NCI-H526 (cell line): ENCODE measurements at regions not wholly inside any gene's neighbourhood (a gene's known extent, or its start where the extent isn't known, plus 50 kb on each side); places are given as distances from the start of the nearest gene placed in this dataset.

Experiments
- DNase-seq, 2 experiments: peaks; one replicate each; lab custom pipeline; 2025; lab: John Stamatoyannopoulos, UW

- DNase-seq = peak in 1 of 2 experiments; percentile 20
Observed at GRCh38 chr19:28843761-28844492, 369.0 kb downstream of the UQCRFS1 start.

DNA sequence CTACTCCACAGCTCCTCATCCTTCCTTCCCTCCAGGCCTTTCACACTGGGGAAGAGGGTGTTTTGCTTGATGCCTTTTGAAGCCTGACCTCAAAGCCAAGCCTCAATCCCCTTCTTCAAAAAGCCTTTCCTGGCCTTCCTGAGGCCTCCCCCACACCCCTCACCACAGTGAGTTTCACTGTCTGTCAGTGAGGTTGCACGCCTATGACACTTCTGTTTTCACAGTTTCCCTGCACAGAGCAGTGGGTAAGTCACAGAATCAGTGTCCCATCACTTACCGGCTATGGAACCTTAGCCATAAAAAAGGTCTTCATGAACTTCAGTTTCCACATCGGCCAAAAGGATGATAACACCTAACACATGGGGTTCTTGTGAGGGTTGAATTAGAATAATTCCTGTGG lies 371.4 kb downstream of the UQCRFS1 start:
- DNase-seq = no peak

DNA sequence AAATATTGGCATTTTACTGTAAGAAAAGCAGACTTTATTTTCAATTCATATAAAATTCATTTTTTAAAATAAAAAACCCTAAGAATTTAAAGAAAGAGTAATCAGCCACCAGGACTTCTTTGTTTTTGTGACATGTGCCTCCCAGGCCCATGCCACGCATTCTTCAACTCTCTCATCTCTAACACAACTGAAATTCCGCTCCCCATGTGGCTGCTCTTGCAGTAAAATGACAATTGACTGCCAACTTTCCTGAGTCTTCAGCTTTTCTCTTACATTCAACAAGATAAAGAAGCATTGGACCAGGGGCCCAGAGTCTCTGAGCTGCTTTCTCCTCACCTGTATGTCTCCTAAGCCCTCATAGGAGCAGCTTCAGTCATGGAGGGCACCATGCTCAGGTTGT lies 372.1 kb downstream of the UQCRFS1 start:
- no peak for DNase-seq

DNA sequence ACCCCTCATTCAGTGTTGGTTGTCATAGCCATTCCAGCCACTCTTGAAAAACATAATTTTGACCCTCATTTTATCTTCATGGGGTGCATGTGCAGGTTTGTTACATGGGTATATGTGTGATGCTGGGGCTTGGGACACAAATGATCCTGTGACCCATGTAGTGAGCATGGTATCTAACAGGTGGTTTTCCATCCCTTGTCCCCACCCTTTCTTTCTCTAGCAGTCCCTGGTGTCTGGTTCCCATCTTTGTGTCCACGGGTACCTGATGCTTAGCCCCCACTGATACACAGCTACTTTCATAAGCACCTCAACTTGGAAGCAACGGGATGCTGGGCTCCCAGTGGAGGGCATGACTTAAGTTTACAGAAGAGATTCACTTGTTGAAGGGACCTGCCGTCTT lies 373.5 kb downstream of the UQCRFS1 start:
- DNase-seq = no peak

- DNase-seq = no peak
Observed at GRCh38 chr19:28838909-28839308, 374.0 kb downstream of the UQCRFS1 start.

DNA sequence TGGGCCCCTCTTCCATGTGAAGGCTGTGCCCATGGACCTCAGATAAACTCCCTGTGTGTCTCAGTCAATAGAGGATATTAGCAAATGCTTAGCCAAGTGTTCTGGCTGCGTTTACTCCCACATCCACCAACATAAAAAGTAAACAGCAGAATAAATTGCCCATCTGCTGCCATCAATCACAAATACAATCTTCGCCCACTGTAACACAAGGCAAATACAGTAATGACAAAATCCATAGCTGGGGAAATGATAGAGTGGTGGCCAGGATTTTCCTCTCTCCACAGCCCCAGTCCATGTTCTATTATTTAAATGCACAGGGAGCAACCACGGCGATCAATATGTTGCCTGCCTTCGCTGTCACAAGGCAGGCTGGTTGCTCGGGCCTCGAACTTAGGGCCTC lies 376.5 kb downstream of the UQCRFS1 start:
- DNase-seq = no peak

- no peak for DNase-seq
Observed at GRCh38 chr19:28834996-28835395, 378.0 kb downstream of the UQCRFS1 start.

- DNase-seq = peak; percentile 76 to 84
Observed at GRCh38 chr19:28831462-28831861, 381.5 kb downstream of the UQCRFS1 start.

DNA sequence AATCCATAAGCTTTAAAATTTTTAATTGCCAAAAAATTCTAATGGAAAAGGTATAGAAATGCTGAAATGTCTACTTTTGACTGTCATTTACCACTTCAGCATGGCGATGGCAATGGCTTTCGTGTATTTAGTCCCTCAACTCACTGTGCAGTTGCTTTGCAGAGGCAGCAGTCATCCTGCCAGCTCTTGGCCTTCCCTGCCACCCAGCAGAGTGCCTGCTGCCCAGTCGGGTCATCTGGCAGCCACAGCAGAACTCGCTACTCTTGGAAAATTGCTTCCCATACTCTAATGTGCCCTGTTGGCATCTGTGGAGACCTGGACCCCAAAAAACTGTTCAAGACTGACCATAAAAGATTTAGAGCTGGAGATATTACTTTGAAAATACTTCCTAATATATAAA lies 383.2 kb downstream of the UQCRFS1 start:
- no peak for DNase-seq

DNA sequence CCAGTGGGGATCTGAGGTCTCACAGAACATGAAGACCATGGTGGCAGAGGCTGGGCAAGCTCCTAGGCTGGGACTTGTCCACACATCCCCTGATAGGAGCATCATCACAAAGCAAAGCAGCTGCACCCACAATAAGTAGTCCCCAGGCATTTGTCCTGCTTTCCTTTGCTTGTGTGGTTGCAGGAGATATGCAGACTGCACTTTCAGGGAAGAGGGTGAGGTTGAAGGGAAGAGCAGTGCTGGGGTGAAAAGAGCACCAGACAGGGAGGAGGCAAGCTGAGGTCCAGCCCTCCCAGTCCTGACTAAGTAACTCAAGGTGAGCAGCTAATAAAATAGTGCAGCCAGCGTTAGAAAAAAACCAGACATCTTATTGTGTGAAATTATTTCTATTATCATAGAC lies 383.6 kb downstream of the UQCRFS1 start:
- DNase-seq = no peak

- no peak for DNase-seq
Observed at GRCh38 chr19:28828276-28828870, 384.6 kb downstream of the UQCRFS1 start.

DNA sequence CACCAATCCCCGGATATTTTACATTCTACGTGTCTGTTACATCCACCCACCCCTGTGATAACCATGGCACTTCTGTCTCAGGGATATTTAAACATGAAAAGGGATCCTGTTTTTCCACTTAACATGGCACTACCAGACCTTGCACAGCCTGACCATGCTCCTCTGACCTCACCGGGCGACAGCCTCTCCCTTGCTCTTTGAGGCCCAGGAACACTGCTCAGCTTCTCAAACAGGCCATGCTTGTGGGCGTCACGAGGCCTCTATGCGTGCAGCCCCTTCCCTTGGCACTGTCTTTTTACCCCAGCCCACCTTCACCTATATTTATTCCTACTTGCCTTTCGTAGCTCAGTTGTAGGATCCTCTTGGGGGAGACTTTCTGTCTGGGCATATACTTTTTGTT lies 385.6 kb downstream of the UQCRFS1 start:
- DNase-seq = no peak

DNA sequence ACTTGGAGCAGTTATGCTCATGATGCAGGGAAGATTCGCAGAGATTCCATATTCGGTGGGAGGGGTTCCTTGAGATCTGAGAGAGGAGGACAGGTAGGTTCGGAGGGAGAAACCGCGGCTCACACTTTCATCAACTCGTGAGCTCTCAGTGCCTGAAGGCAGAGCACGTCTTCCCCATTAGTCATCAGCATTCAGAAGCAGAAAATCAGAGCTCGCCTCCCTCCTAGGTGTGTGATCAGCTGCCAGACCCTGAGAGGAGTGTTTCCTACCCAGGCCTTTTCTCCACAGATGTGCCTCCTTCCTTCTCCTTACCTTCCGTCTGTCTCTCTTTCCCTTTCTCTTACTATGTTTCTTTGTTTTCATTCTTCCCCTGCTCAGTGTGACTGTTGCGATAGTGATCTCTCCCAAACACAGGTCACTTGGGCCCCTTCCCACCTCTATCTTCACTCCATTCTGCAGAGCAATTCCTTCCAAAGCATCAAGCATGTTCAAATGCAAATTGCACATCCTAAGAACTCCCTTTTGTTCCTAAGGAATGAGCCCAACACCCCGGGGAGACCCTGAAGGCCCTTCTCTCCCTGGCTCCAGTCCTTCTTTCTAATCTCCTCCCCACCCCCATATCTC lies 389.5 kb downstream of the UQCRFS1 start:
- DNase-seq = no peak

DNA sequence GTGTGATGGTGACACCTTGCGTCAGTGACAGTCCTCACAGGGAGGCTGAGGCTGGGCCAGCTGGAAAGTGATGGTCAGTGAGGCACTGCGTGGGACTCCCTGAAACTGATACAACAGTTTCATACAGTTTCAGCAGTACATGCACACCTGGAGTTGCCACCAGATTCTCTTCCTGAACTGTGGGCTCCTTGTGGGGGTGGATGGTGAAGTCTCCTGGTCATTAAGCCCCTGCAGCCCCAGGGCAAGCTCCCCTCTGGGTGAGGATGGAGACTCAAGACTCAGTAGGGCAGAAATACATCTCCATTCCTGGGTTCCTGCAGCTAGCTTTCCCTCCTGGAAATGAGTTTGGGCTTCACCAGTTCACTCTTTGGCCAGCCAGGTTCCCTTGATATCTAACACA lies 392.7 kb downstream of the UQCRFS1 start:
- no peak for DNase-seq

DNA sequence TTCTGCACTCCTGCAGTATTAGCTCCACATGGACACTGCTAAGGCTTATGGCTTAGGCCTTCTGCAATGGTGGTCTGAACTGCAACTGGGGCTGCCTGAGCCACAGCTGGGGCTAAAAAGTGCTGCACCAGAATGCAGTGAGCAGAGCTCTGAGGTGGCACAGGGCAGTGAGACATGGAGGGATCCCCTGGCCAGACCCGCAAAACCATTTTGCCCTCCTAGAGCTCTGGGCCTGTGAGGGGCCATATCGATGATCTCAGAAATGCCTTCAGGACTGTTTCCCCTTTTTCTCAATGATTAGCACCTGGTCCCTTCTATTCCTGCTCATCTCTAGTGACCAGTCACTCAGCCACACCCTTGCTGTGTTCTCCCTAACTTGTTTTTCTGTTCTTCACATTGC lies 397.7 kb downstream of the UQCRFS1 start:
- no peak for DNase-seq

- peak in 1 of 2 experiments; percentile 24 for DNase-seq
Observed at GRCh38 chr19:28794301-28794700, 418.6 kb downstream of the UQCRFS1 start.

DNA sequence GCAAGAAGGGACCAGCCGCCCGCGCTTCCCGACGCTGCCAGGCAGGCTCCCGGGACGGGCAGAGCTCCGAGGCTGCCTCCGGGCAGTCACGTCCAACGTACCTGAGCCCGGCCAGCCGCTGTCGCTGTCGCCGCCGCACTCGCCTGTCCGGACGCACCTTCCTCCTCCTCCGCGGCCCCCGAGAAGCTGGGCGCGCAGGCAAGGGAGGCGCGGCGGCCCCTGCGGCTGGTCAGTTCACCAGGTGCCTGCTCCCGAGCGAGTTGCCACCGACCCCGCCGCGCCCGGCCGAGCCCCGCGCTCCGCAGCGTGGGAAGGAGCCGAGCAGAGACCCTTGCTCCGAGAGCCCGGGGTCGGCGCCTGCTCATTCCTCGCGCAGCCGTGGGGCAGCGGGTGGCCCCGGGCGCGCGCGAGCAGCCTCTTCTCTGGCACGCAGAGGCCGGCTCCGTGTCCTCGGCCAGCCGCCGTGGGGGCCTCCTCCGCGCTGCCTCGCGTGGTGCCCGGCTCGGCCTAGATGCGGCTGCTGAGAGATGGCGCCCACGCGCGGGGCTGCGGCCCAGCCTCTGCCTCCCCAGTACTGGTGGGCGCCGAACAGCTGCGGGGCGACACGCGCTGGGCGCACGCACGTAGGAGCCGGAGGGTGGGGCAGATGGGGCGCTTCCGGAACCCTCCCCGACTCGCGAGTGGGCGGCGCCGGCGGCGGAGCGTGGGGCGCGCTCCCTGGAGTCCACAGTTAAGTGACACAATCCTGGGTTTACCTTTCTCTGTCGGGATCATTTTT lies 419.4 kb downstream of the UQCRFS1 start:
- no peak for DNase-seq

DNA sequence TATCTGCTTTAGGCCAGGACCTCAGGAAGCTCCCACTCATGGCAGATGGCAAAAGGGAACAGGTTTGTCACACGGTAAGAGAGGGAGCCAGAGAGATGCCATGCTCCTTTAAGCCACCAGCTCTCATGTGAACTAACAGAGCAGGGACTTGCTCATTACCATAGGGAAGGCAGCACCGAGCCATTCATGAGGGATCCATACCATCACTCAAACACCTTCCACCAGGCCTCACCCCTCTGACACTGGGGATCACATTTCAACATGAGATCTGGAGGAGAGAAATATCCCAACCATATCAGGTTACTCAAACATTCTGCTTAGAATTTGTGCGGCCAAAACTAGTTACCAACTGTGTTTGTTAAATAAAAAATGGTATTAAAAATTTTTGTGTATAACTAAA lies 427.0 kb downstream of the UQCRFS1 start:
- DNase-seq = peak; percentile 30 to 57

- DNase-seq = no peak
Observed at GRCh38 chr19:28764066-28764465, 448.9 kb downstream of the UQCRFS1 start.

- DNase-seq = no peak
Observed at GRCh38 chr19:28746478-28746877, 466.5 kb downstream of the UQCRFS1 start.

DNA sequence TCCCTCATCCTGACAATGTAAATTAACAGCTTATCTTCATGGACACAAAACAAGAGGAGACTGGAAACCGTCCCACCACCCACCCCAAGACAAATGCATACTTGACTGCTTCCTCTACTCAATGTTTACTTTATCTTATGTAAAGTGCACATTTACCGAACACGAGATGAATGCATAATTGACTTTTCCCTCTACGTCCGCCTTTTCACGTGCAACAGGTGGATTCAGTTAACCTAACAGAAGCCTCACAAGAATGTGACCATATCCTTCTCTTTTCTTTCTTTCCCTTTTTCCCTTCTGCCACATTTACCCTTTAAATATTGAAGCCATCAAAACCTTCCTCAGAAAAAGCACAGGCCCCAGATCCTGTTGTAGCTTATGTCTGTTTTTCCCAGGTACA lies 468.0 kb downstream of the UQCRFS1 start:
- DNase-seq = peak; percentile 38 to 46

GRCh38 chr19:28744014-28744413 lies 468.9 kb downstream of the UQCRFS1 start:
- no peak for DNase-seq
